Lung (tissue), 11 donors: ENCODE measurements at regions not wholly inside any gene's neighbourhood (a gene's known extent, or its start where the extent isn't known, plus 50 kb on each side); places are given as distances from the start of the nearest gene placed in this dataset.

ENCODE experiments used
- ATAC-seq: fragments of 200-7000 bp; cut with Tn5 transposase; one replicate; pipeline ENCODE4 v1.9.1; 2020; ENCODE audit warnings: moderate number of reproducible peaks; ENCODE audit not compliant: insufficient read depth, low FRiP score
- DNase-seq, 3 donors: peaks; one replicate each; pipeline ENCODE4 v3.0.0-alpha.2; 2013 to 2017
- H3K27ac ChIP-seq, 2 donors: one replicate each; pipeline ENCODE4 v1.5.1; 2013; ENCODE audit warnings: mild to moderate bottlenecking in 2 of 2, moderate library complexity in 2 of 2, control low read depth in 1 of 2, inconsistent platforms in 1 of 2, low read depth in 1 of 2, low read length in 1 of 2
- H3K27me3 ChIP-seq, 3 donors: one replicate each; pipeline ENCODE4 v1.5.1; 2013; ENCODE audit warnings: low read length in 2 of 3; ENCODE audit not compliant: control insufficient read depth in 3 of 3, insufficient read depth in 3 of 3
- H3K36me3 ChIP-seq, 4 donors: one replicate each; pipeline ENCODE4 v1.5.1; 2013; ENCODE audit warnings: low read length in 4 of 4, mild to moderate bottlenecking in 1 of 4, moderate library complexity in 1 of 4; ENCODE audit not compliant: control insufficient read depth in 4 of 4, insufficient read depth in 4 of 4
- H3K4me1 ChIP-seq, 5 donors: one replicate each; pipeline ENCODE4 v1.5.1; 2013; ENCODE audit warnings: low read length in 5 of 5, mild to moderate bottlenecking in 2 of 5, moderate library complexity in 1 of 5; ENCODE audit not compliant: control insufficient read depth in 5 of 5, insufficient read depth in 5 of 5
- H3K4me3 ChIP-seq: one replicate; pipeline ENCODE4 v1.5.1; 2013; ENCODE audit warnings: mild to moderate bottlenecking, control low read depth, moderate library complexity
- H3K9ac ChIP-seq, 2 donors: one replicate each; pipeline ENCODE4 v1.5.1; 2013; ENCODE audit warnings: low read length in 2 of 2, control low read depth in 1 of 2; ENCODE audit not compliant: insufficient read depth in 1 of 2
- H3K9me3 ChIP-seq, 4 donors: one replicate each; pipeline ENCODE4 v1.5.1; 2013; ENCODE audit warnings: low read length in 3 of 4, mild to moderate bottlenecking in 1 of 4, moderate library complexity in 1 of 4; ENCODE audit not compliant: control insufficient read depth in 4 of 4, insufficient read depth in 3 of 4
- WGBS, 2 donors: extraction: QIAGEN DNeasy Blood & Tissue Kit; methylation state at CpG; one replicate each; pipeline ENCODE4 v1.1.7; 2013; 5-methylcytosine and 5-hydroxymethylcytosine counted together
- TF ChIP-seq, protein P1 (sequence below): IDR thresholded peaks from 2 replicates; pipeline ENCODE4 v1.5.1; 2012; ENCODE audit warnings: mild to moderate bottlenecking; ENCODE audit errors: control extremely low read depth, extremely low read depth
- donor health status: control.
- donor health status: control.
- donor health status: Bipolar disorder and iron deficiency.
- donor health status: healthy.
- donor health status: DM: yes; HTN: yes; CAD: no.

DNA sequence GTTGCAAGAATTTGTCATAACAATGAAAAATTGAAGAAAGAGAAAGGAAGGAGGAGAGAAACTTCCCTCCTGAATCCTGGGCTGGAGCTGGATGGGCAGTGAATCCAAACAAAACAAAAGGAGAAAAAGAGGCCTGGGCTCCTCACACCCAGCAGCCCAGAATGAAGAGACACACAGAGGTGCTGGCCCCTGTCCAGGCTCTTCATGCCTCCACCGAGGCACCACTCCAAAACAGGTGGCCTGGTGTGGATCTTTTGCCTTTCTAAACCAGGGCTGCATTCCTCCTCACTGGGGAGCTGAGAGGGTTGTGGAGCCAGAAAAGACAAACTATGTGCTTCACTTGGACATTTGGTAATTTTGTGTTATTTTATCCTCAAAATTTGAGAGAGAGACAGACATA, 76.0 kb downstream of the FAM124B start:
- no peak overlapping the region for H3K27ac ChIP-seq
- H3K4me1 ChIP-seq, result peaks cover 0 to under 1% (median 0%) of the 10 kb centered on the region in 5 donors
- H3K36me3 ChIP-seq, result no peaks in the 10 kb centered on the region
- no peak overlapping the region for H3K9ac ChIP-seq
- WGBS, 2 donors, result 36 to 53% methylated on average over 1 of the region's 1 CpG
- no peaks in the 10 kb centered on the region for H3K27me3 ChIP-seq
- no peak overlapping the region for H3K4me3 ChIP-seq
- TF ChIP-seq, protein P1, sequence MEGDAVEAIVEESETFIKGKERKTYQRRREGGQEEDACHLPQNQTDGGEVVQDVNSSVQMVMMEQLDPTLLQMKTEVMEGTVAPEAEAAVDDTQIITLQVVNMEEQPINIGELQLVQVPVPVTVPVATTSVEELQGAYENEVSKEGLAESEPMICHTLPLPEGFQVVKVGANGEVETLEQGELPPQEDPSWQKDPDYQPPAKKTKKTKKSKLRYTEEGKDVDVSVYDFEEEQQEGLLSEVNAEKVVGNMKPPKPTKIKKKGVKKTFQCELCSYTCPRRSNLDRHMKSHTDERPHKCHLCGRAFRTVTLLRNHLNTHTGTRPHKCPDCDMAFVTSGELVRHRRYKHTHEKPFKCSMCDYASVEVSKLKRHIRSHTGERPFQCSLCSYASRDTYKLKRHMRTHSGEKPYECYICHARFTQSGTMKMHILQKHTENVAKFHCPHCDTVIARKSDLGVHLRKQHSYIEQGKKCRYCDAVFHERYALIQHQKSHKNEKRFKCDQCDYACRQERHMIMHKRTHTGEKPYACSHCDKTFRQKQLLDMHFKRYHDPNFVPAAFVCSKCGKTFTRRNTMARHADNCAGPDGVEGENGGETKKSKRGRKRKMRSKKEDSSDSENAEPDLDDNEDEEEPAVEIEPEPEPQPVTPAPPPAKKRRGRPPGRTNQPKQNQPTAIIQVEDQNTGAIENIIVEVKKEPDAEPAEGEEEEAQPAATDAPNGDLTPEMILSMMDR, result no peak
- H3K9me3 ChIP-seq, result no peaks in the 10 kb centered on the region
- ATAC-seq (no peak), DNase-seq (no peak)

DNA sequence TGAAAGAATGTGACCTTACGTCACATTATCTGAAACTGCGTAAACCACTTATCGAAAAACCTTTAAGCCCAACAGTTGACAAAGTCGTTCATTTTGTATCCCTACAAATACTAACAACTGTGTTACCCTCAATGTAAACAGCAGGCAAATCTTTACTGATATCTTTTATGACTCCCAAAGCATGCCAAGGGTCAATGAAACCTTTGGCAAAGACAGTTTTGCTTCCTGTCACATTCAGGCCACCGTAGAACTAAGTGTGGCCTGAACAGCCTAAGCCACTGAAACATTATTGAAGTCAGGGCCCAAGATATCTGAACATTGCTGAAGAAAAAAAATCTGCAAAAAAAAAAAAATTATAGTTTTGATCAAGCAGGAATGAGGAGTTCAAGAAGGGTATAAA, 77.3 kb downstream of the FAM124B start:
- Histone ChIP-seq H3K4me1 (peaks cover 0 to 9% (median 0%) of the 10 kb centered on the region in 5 donors), H3K9ac (no peak overlapping the region), H3K4me3 (no peak overlapping the region), H3K36me3 (no peaks in the 10 kb centered on the region), H3K27me3 (no peaks in the 10 kb centered on the region), H3K27ac (no peak overlapping the region), H3K9me3 (no peaks in the 10 kb centered on the region)
- ATAC-seq (no peak), DNase-seq (no peak)
- 88 to 91% methylated on average over 5 of the region's 5 CpGs for WGBS, 2 donors
- TF ChIP-seq, protein P1, result no peak

GRCh38 chr2:224320660-224321059, 81.2 kb downstream of the FAM124B start:
- H3K9ac ChIP-seq, result no peak overlapping the region
- no peak overlapping the region for H3K4me3 ChIP-seq
- no peaks in the 10 kb centered on the region for H3K27me3 ChIP-seq
- 72 to 79% methylated on average over 1 of the region's 1 CpG for WGBS, 2 donors
- H3K4me1 ChIP-seq, result peaks cover 0 to 9% (median 0%) of the 10 kb centered on the region in 5 donors
- DNase-seq, result no peak
- H3K27ac ChIP-seq, result no peak overlapping the region
- ATAC-seq, result no peak
- TF ChIP-seq, protein P1, result no peak
- no peaks in the 10 kb centered on the region for H3K9me3 ChIP-seq
- H3K36me3 ChIP-seq, result no peaks in the 10 kb centered on the region

DNA sequence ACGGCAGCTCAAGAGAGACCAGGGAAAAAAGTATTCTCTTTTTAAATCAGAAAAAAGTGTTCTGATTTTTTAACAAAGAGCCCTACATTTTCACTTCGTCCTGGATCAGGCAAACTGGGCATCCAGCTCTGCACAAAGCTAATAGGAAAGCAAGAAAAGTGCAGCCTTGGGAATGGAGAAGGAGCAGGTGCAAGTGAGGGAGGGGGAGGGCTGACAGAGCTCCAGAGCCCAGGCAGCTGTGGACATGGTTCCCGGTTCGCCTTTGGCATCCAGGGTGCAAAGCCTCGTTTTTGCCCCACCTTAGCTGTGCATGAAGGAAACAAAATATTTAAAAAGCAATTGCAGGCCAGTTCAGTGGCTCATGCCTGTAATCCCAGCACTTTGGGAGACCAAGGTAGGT, 82.2 kb downstream of the FAM124B start:
- TF ChIP-seq, protein P1, result no peak
- Histone ChIP-seq H3K27me3 (no peaks in the 10 kb centered on the region), H3K4me3 (no peak overlapping the region), H3K9me3 (no peaks in the 10 kb centered on the region), H3K9ac (no peak overlapping the region), H3K4me1 (peaks cover 0 to 9% (median 0%) of the 10 kb centered on the region in 5 donors), H3K36me3 (no peaks in the 10 kb centered on the region), H3K27ac (no peak overlapping the region)
- DNase-seq, result no peak
- ATAC-seq, result no peak
- WGBS, 2 donors, result 67 to 74% methylated on average over 5 of the region's 5 CpGs
